ENCODE measurements at regions not wholly inside any gene's neighbourhood (a gene's known extent, or its start where the extent isn't known, plus 50 kb on each side); places are given as distances from the start of the nearest gene placed in this dataset.
"Not testable (repeated sequence)": the region's sequence is repeated elsewhere in the genome, so short reads cannot be mapped to it uniquely, and the experiment has no call there.

GRCh38 chr4:159551281-159551680, 448.4 kb downstream of the RAPGEF2 start:
- DNase-seq (ENCODE audit: low read depth in 2 of 2): peak in 1 of 2 experiments; percentile 22

GRCh38 chr4:159552979-159553768, 450.3 kb downstream of the RAPGEF2 start:
- DNase-seq (ENCODE audit: low read depth in 2 of 2): no peak

- no peak for DNase-seq (ENCODE audit: low read depth in 2 of 2)
These were observed 453.0 kb downstream of the RAPGEF2 start for GRCh38 chr4:159555873-159556272.

- no peak for DNase-seq (ENCODE audit: low read depth in 2 of 2)
These were observed 459.5 kb downstream of the RAPGEF2 start for GRCh38 chr4:159562366-159562765.

GRCh38 chr4:159563257-159563656, 460.4 kb downstream of the RAPGEF2 start:
- DNase-seq (ENCODE audit: low read depth in 2 of 2): no peak

- no peak for DNase-seq (ENCODE audit: low read depth in 2 of 2)
These were observed 461.7 kb downstream of the RAPGEF2 start for GRCh38 chr4:159564615-159565014.

- peak in 1 of 2 experiments; percentile 23 for DNase-seq (ENCODE audit: low read depth in 2 of 2)
These were observed 463.9 kb downstream of the RAPGEF2 start for GRCh38 chr4:159566786-159567185.

- DNase-seq (ENCODE audit: low read depth in 2 of 2): no peak
These were observed 474.4 kb downstream of the RAPGEF2 start for GRCh38 chr4:159577241-159577640.

GRCh38 chr4:159582685-159583084, 479.8 kb downstream of the RAPGEF2 start:
- no peak for DNase-seq (ENCODE audit: low read depth in 2 of 2)

- no peak for DNase-seq (ENCODE audit: low read depth in 2 of 2)
These were observed 490.1 kb downstream of the RAPGEF2 start for GRCh38 chr4:159592898-159593556.

GRCh38 chr4:159593681-159594080, 490.8 kb downstream of the RAPGEF2 start:
- DNase-seq (ENCODE audit: low read depth in 2 of 2): no peak

- DNase-seq (ENCODE audit: low read depth in 2 of 2): no peak
These were observed 491.7 kb downstream of the RAPGEF2 start for GRCh38 chr4:159594576-159594975.

GRCh38 chr4:159595101-159595500, 492.2 kb downstream of the RAPGEF2 start:
- DNase-seq (ENCODE audit: low read depth in 2 of 2): not testable (repeated sequence)

- DNase-seq (ENCODE audit: low read depth in 2 of 2): no peak
These were observed 495.7 kb downstream of the RAPGEF2 start for GRCh38 chr4:159598602-159599001.

- DNase-seq (ENCODE audit: low read depth in 2 of 2): no peak
These were observed 497.2 kb downstream of the RAPGEF2 start for GRCh38 chr4:159600061-159600460.

- no peak for DNase-seq (ENCODE audit: low read depth in 2 of 2)
These were observed 501.9 kb downstream of the RAPGEF2 start for GRCh38 chr4:159604781-159605180.

- no peak for DNase-seq (ENCODE audit: low read depth in 2 of 2)
These were observed 504.0 kb downstream of the RAPGEF2 start for GRCh38 chr4:159606835-159607234.

GRCh38 chr4:159607809-159608208, 504.9 kb downstream of the RAPGEF2 start:
- DNase-seq (ENCODE audit: low read depth in 2 of 2): no peak

- no peak for DNase-seq (ENCODE audit: low read depth in 2 of 2)
These were observed 505.6 kb downstream of the RAPGEF2 start for GRCh38 chr4:159608436-159608835.

GRCh38 chr4:159632031-159632430, 529.2 kb downstream of the RAPGEF2 start:
- DNase-seq (ENCODE audit: low read depth in 2 of 2): no peak

GRCh38 chr4:159639671-159640323, 536.9 kb downstream of the RAPGEF2 start:
- no peak for DNase-seq (ENCODE audit: low read depth in 2 of 2)

GRCh38 chr4:159649237-159649636, 546.4 kb downstream of the RAPGEF2 start:
- no peak for DNase-seq (ENCODE audit: low read depth in 2 of 2)

- DNase-seq (ENCODE audit: low read depth in 2 of 2): no peak
These were observed 550.0 kb downstream of the RAPGEF2 start for GRCh38 chr4:159652871-159653270.
